DND-41 (cell line): ENCODE measurements at regions not wholly inside any gene's neighbourhood (a gene's known extent, or its start where the extent isn't known, plus 50 kb on each side); places are given as distances from the start of the nearest gene placed in this dataset.

Source experiments
- CTCF ChIP-seq: IDR thresholded peaks from 2 replicates; pipeline ENCODE4 v1.5.1; 2012; ENCODE audit warnings: borderline replicate concordance, low read length, moderate library complexity, mild to moderate bottlenecking; ENCODE audit not compliant: poor library complexity, severe bottlenecking; ENCODE audit errors: extremely low read depth
- EZH2 ChIP-seq: IDR thresholded peaks from 3 replicates; pipeline ENCODE4 v1.6.1; 2012; ENCODE audit warnings: borderline replicate concordance, low read depth, mild to moderate bottlenecking, moderate library complexity, low read length, inconsistent platforms; ENCODE audit not compliant: severe bottlenecking

DNA sequence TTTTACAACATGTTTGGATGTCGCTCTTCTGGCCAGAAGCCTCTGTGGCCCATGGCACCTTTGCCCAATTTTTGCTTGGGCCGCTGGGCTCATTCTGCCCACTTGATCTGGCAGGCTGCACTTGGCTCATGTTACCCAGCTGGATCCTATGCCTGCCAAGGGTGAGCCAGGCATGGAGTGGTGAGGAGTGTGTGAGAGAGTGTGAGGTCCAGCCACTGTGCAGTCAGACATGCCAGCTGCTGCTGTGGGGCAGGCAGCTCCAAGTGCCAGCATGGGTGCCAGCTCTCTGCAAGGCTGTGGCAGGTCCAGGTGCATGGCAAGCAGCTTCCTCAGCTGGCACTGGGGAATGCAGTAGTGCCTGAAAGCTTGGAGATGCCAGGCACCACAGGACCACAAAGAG is 71.0 kb downstream of the EBNA1BP2 start:
- TF ChIP-seq CTCF (no peak), EZH2 (no peak)
